HepG2 (cell line): ENCODE measurements at regions not wholly inside any gene's neighbourhood (a gene's known extent, or its start where the extent isn't known, plus 50 kb on each side); places are given as distances from the start of the nearest gene placed in this dataset.

Experiments used
- ATRX ChIP-seq: sonication (generic); formaldehyde crosslinking; IDR thresholded peaks from 2 replicates; pipeline ENCODE4 v1.4.0; 2020; ENCODE audit warnings: missing genetic modification reagents, borderline replicate concordance
- HNRNPH1 ChIP-seq: fragments of 200-400 bp; formaldehyde crosslinking; optimal IDR thresholded peaks from 2 replicates; pipeline ENCODE3; 2017; ENCODE audit warnings: mild to moderate bottlenecking, low read depth, low read length
- IRF2 ChIP-seq: IDR thresholded peaks from 2 replicates; pipeline ENCODE4 v1.6.1; 2018; ENCODE audit warnings: missing genetic modification reagents, missing compliant biosample characterization
- KAT2B ChIP-seq: fragments of 150-350 bp; IDR thresholded peaks from 2 replicates; pipeline ENCODE4 v1.6.1; 2014; ENCODE audit warnings: low read depth, low read length, borderline replicate concordance
- KDM5A ChIP-seq: fragments of 200-600 bp; sonication (generic); IDR thresholded peaks from 2 replicates; pipeline ENCODE4 v1.7.0; 2018; ENCODE audit warnings: antibody characterized with exemption, mild to moderate bottlenecking, low read length, borderline replicate concordance
- NR2F2 ChIP-seq: IDR thresholded peaks from 2 replicates; pipeline ENCODE4 v1.6.1; 2012; ENCODE audit warnings: low read depth, inconsistent platforms, borderline replicate concordance
- POLR2AphosphoS5 ChIP-seq: IDR thresholded peaks from 2 replicates; pipeline ENCODE4 v1.6.1; 2012; ENCODE audit warnings: low read depth, low read length
- RAD21 ChIP-seq: fragments of 450-650 bp; formaldehyde crosslinking; IDR thresholded peaks from 2 replicates; pipeline ENCODE4 v1.5.0; 2020; ENCODE audit warnings: mild to moderate bottlenecking
- TF ChIP-seq, protein P1 (sequence below): sonication (generic); formaldehyde crosslinking; IDR thresholded peaks from 2 replicates; pipeline ENCODE4 v1.4.0; 2020; ENCODE audit warnings: missing genetic modification reagents, borderline replicate concordance
- TF ChIP-seq, protein P2 (sequence below): sonication (generic); formaldehyde crosslinking; IDR thresholded peaks from 2 replicates; pipeline ENCODE4 v1.5.0; 2020; ENCODE audit warnings: mild to moderate bottlenecking, missing genetic modification reagents, moderate library complexity

GRCh38 chr12:42776396-42776795 is 186.8 kb upstream of the PRICKLE1 start:
- no peak for TF ChIP-seq RAD21 (CRISPR knock-in tag)
- no peak for TF ChIP-seq KAT2B
- TF ChIP-seq, protein P1, sequence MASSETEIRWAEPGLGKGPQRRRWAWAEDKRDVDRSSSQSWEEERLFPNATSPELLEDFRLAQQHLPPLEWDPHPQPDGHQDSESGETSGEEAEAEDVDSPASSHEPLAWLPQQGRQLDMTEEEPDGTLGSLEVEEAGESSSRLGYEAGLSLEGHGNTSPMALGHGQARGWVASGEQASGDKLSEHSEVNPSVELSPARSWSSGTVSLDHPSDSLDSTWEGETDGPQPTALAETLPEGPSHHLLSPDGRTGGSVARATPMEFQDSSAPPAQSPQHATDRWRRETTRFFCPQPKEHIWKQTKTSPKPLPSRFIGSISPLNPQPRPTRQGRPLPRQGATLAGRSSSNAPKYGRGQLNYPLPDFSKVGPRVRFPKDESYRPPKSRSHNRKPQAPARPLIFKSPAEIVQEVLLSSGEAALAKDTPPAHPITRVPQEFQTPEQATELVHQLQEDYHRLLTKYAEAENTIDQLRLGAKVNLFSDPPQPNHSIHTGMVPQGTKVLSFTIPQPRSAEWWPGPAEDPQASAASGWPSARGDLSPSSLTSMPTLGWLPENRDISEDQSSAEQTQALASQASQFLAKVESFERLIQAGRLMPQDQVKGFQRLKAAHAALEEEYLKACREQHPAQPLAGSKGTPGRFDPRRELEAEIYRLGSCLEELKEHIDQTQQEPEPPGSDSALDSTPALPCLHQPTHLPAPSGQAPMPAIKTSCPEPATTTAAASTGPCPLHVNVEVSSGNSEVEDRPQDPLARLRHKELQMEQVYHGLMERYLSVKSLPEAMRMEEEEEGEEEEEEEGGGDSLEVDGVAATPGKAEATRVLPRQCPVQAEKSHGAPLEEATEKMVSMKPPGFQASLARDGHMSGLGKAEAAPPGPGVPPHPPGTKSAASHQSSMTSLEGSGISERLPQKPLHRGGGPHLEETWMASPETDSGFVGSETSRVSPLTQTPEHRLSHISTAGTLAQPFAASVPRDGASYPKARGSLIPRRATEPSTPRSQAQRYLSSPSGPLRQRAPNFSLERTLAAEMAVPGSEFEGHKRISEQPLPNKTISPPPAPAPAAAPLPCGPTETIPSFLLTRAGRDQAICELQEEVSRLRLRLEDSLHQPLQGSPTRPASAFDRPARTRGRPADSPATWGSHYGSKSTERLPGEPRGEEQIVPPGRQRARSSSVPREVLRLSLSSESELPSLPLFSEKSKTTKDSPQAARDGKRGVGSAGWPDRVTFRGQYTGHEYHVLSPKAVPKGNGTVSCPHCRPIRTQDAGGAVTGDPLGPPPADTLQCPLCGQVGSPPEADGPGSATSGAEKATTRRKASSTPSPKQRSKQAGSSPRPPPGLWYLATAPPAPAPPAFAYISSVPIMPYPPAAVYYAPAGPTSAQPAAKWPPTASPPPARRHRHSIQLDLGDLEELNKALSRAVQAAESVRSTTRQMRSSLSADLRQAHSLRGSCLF (CRISPR knock-in tag): no peak
- TF ChIP-seq, protein P2, sequence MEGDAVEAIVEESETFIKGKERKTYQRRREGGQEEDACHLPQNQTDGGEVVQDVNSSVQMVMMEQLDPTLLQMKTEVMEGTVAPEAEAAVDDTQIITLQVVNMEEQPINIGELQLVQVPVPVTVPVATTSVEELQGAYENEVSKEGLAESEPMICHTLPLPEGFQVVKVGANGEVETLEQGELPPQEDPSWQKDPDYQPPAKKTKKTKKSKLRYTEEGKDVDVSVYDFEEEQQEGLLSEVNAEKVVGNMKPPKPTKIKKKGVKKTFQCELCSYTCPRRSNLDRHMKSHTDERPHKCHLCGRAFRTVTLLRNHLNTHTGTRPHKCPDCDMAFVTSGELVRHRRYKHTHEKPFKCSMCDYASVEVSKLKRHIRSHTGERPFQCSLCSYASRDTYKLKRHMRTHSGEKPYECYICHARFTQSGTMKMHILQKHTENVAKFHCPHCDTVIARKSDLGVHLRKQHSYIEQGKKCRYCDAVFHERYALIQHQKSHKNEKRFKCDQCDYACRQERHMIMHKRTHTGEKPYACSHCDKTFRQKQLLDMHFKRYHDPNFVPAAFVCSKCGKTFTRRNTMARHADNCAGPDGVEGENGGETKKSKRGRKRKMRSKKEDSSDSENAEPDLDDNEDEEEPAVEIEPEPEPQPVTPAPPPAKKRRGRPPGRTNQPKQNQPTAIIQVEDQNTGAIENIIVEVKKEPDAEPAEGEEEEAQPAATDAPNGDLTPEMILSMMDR (CRISPR knock-in tag): no peak
- no peak for TF ChIP-seq POLR2AphosphoS5
- TF ChIP-seq HNRNPH1: no peak
- no peak for TF ChIP-seq ATRX
- no peak for TF ChIP-seq KDM5A
- no peak for TF ChIP-seq NR2F2
- TF ChIP-seq IRF2 (CRISPR knock-in tag): no peak
